ENCODE measurements at regions not wholly inside any gene's neighbourhood (a gene's known extent, or its start where the extent isn't known, plus 50 kb on each side); places are given as distances from the start of the nearest gene placed in this dataset.
"Not testable (repeated sequence)": the region's sequence is repeated elsewhere in the genome, so short reads cannot be mapped to it uniquely, and the experiment has no call there.

GRCh38 chr21:27062443-27062842 is 95.6 kb upstream of the ADAMTS5 start:
- no peak for DNase-seq

GRCh38 chr21:27061770-27062169 is 94.9 kb upstream of the ADAMTS5 start:
- no peak for DNase-seq

GRCh38 chr21:27060190-27060589 is 93.3 kb upstream of the ADAMTS5 start:
- DNase-seq: no peak

- DNase-seq: no peak
Observed at GRCh38 chr21:27058673-27059605, 92.1 kb upstream of the ADAMTS5 start.

- DNase-seq: no peak
Observed at GRCh38 chr21:27057997-27058396, 91.1 kb upstream of the ADAMTS5 start.

- DNase-seq: no peak
Observed at GRCh38 chr21:27047658-27048314, 80.9 kb upstream of the ADAMTS5 start.

GRCh38 chr21:27047283-27047657 is 80.4 kb upstream of the ADAMTS5 start:
- DNase-seq: no peak

- DNase-seq: no peak
Observed at GRCh38 chr21:27045281-27045985, 78.5 kb upstream of the ADAMTS5 start.

- DNase-seq: no peak
Observed at GRCh38 chr21:27043377-27043776, 76.5 kb upstream of the ADAMTS5 start.

GRCh38 chr21:27040738-27041469 is 74.0 kb upstream of the ADAMTS5 start:
- DNase-seq: no peak

- DNase-seq: peak in 1 of 2 experiments; percentile 26
Observed at GRCh38 chr21:27036736-27037301, 69.9 kb upstream of the ADAMTS5 start.

- DNase-seq: peak; percentile 5 to 55
Observed at GRCh38 chr21:27035791-27036190, 68.9 kb upstream of the ADAMTS5 start.

GRCh38 chr21:27034796-27035195 is 67.9 kb upstream of the ADAMTS5 start:
- DNase-seq: no peak

- peak in 1 of 2 experiments; percentile 6 for DNase-seq
Observed at GRCh38 chr21:27033471-27033870, 66.6 kb upstream of the ADAMTS5 start.

GRCh38 chr21:27026501-27026900 is 59.6 kb upstream of the ADAMTS5 start:
- no peak for DNase-seq

- DNase-seq: not testable (repeated sequence)
Observed at GRCh38 chr21:27025708-27026107, 58.8 kb upstream of the ADAMTS5 start.

- DNase-seq: no peak
Observed at GRCh38 chr21:27024971-27025370, 58.1 kb upstream of the ADAMTS5 start.

- DNase-seq: no peak
Observed at GRCh38 chr21:27024301-27024700, 57.4 kb upstream of the ADAMTS5 start.

GRCh38 chr21:27023186-27023585 is 56.3 kb upstream of the ADAMTS5 start:
- DNase-seq: no peak

GRCh38 chr21:27021801-27022200 is 54.9 kb upstream of the ADAMTS5 start:
- DNase-seq: no peak

GRCh38 chr21:27021046-27021445 is 54.2 kb upstream of the ADAMTS5 start:
- DNase-seq: no peak

GRCh38 chr21:27017246-27017645 is 50.4 kb upstream of the ADAMTS5 start:
- DNase-seq: no peak

Measured in NCI-H524 (cell line).